PC-9 (cell line): ENCODE measurements at regions not wholly inside any gene's neighbourhood (a gene's known extent, or its start where the extent isn't known, plus 50 kb on each side); places are given as distances from the start of the nearest gene placed in this dataset.

ENCODE experiments used
- EZH2 ChIP-seq: fragments of 200-600 bp; sonication (generic); IDR thresholded peaks from 2 replicates; pipeline ENCODE4 v1.8.0; 2017; ENCODE audit warnings: antibody characterized with exemption, low read depth
- TF ChIP-seq, protein P1 (sequence below): fragments of 200-600 bp; sonication (generic); conservative IDR thresholded peaks from 2 replicates; pipeline ENCODE4 v1.6.1; 2017; ENCODE audit warnings: mixed run types, antibody characterized with exemption, mild to moderate bottlenecking, moderate library complexity

GRCh38 chr6:80608881-80609280 lies 502.4 kb downstream of the BCKDHB start:
- TF ChIP-seq, protein P1, sequence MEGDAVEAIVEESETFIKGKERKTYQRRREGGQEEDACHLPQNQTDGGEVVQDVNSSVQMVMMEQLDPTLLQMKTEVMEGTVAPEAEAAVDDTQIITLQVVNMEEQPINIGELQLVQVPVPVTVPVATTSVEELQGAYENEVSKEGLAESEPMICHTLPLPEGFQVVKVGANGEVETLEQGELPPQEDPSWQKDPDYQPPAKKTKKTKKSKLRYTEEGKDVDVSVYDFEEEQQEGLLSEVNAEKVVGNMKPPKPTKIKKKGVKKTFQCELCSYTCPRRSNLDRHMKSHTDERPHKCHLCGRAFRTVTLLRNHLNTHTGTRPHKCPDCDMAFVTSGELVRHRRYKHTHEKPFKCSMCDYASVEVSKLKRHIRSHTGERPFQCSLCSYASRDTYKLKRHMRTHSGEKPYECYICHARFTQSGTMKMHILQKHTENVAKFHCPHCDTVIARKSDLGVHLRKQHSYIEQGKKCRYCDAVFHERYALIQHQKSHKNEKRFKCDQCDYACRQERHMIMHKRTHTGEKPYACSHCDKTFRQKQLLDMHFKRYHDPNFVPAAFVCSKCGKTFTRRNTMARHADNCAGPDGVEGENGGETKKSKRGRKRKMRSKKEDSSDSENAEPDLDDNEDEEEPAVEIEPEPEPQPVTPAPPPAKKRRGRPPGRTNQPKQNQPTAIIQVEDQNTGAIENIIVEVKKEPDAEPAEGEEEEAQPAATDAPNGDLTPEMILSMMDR = no peak
- TF ChIP-seq EZH2 = no peak
